C4-2B (cell line): ENCODE measurements at regions not wholly inside any gene's neighbourhood (a gene's known extent, or its start where the extent isn't known, plus 50 kb on each side); places are given as distances from the start of the nearest gene placed in this dataset.
"Not testable (repeated sequence)": the region's sequence is repeated elsewhere in the genome, so short reads cannot be mapped to it uniquely, and the experiment has no call there.

ENCODE experiments used
- CTCF ChIP-seq: fragments of 450-650 bp; conservative IDR thresholded peaks from 2 replicates; pipeline ENCODE4 v1.5.1; 2017; ENCODE audit warnings: mild to moderate bottlenecking
- ZFX ChIP-seq: fragments of 450-650 bp; IDR thresholded peaks from 2 replicates; pipeline ENCODE4 v1.6.1; 2017

DNA sequence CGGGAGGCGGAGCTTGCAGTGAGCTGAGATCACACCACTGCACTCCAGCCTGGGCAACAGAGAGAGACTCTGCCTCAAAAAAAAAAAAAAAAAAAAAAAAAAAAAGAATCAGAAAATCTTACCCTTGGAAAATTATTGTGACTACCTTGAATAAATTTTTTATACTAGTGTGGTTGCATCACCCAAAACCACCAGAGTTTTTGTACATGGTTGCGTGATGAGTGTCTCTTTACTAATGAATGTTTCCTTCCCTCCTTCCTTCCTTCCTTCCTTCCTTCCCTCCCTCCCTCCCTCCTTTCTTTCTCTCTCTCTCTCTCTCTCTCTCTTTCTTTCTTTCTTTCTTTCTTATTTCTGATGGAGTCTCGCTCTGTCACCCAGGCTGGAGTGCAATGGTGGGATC is 653.4 kb downstream of the ETS1 start:
- TF ChIP-seq CTCF, ZFX: not testable (repeated sequence)
